ENCODE measurements at regions not wholly inside any gene's neighbourhood (a gene's known extent, or its start where the extent isn't known, plus 50 kb on each side); places are given as distances from the start of the nearest gene placed in this dataset.
"Not testable (repeated sequence)": the region's sequence is repeated elsewhere in the genome, so short reads cannot be mapped to it uniquely, and the experiment has no call there.

DNA sequence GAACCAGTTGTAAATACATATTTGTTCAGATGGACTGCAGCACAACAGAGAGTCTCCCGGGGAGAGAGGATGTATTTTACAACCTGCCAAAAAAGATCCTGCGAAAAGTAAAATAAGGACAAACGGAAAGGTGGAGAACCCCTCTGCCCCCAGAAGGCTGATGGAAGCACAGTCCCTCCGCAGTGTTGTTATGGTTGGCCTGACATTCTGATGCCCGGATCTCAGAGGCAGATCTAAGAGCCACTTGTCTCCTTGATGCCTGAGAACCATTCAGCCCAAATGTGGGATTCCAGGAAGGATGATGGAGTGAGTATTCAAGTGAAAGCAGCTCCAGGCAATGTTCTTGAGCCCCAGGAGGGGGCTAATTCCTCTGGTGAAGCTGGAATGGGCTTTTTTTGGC, 458.7 kb downstream of the ZNF536 start:
- Mint-ChIP-seq H3K4me3 (no peak overlapping the region), H3K4me1 (no peaks in the 10 kb centered on the region), H3K27me3 (ENCODE audit: low read depth) (peaks cover 3% of the 10 kb centered on the region; the same call in 1 of the 2 replicates), H3K36me3 (ENCODE audit: insufficient read depth in 1 of 3, low read depth in 3 of 3) (no peaks in the 10 kb centered on the region; a peak in 1 of 7 replicates), H3K27ac (no peak overlapping the region; a peak in 1 of 7 replicates), H3K9me3 (peaks cover 5 to 7% of the 10 kb centered on the region in 2 experiments; a peak in 3 of 5 replicates)
- Histone ChIP-seq H4K91ac (ENCODE audit: insufficient read length, low read depth, low read length) (no peak overlapping the region), H3K9ac (ENCODE audit: extremely low read depth, insufficient read length, low read length) (no peak overlapping the region), H3K27me3 (ENCODE audit: insufficient read depth, low read length) (no peaks in the 10 kb centered on the region), H3K56ac (ENCODE audit: insufficient read length, low read depth, low read length) (no peak overlapping the region), H2BK12ac (ENCODE audit: insufficient read length, low read depth, low read length) (no peak overlapping the region), H2BK120ac (ENCODE audit: low read depth, low read length, poor library complexity, severe bottlenecking) (no peak overlapping the region), H2BK5ac (ENCODE audit: insufficient read length, low read length) (no peak overlapping the region), H3K27ac (ENCODE audit: insufficient read length, low read depth, low read length) (no peak overlapping the region), H2AFZ (ENCODE audit: low read length) (no peak overlapping the region), H3K23me2 (ENCODE audit: insufficient read length, low read depth, low read length, poor library complexity, severe bottlenecking) (no peaks in the 10 kb centered on the region), H3K79me2 (ENCODE audit: insufficient read depth, low read length) (no peaks in the 10 kb centered on the region), H2BK20ac (ENCODE audit: low read depth, low read length, poor library complexity, severe bottlenecking) (no peak overlapping the region), H4K5ac (ENCODE audit: insufficient read length, low read depth, low read length) (no peak overlapping the region), H3K9me3 (ENCODE audit: control insufficient read depth, low read depth, low read length) (no peaks in the 10 kb centered on the region), H4K20me1 (ENCODE audit: control insufficient read depth, insufficient read depth, insufficient read length) (no peaks in the 10 kb centered on the region), H3K23ac (ENCODE audit: insufficient read length, low read depth, low read length) (no peak overlapping the region), H3T11ph (ENCODE audit: low read length) (no peak overlapping the region), H3K4ac (ENCODE audit: low read depth, low read length) (no peak overlapping the region), H3K79me1 (ENCODE audit: insufficient read depth, low read depth, low read length, poor library complexity, severe bottlenecking) (no peaks in the 10 kb centered on the region), H2AK5ac (ENCODE audit: insufficient read length, low read length) (no peak overlapping the region), H2BK15ac (ENCODE audit: low read depth, low read length) (no peak overlapping the region), H3K14ac (ENCODE audit: insufficient read depth, low read length) (no peak overlapping the region), H4K8ac (replicated peaks; ENCODE audit: insufficient read length, low read depth, low read length) (no peak overlapping the region), H3K18ac (ENCODE audit: insufficient read length, low read depth, low read length) (no peak overlapping the region), H3K4me2 (ENCODE audit: insufficient read depth, insufficient read length, low read length) (no peak overlapping the region), H3K4me1 (ENCODE audit: insufficient read depth, low read length) (no peaks in the 10 kb centered on the region)
- no CpG with 5 or more reads among the region's 5 CpGs for WGBS (ENCODE audit: extremely low coverage, insufficient read length, low lambda C conversion rate)
- DNase-seq, result no peak
- TF ChIP-seq, protein P1, sequence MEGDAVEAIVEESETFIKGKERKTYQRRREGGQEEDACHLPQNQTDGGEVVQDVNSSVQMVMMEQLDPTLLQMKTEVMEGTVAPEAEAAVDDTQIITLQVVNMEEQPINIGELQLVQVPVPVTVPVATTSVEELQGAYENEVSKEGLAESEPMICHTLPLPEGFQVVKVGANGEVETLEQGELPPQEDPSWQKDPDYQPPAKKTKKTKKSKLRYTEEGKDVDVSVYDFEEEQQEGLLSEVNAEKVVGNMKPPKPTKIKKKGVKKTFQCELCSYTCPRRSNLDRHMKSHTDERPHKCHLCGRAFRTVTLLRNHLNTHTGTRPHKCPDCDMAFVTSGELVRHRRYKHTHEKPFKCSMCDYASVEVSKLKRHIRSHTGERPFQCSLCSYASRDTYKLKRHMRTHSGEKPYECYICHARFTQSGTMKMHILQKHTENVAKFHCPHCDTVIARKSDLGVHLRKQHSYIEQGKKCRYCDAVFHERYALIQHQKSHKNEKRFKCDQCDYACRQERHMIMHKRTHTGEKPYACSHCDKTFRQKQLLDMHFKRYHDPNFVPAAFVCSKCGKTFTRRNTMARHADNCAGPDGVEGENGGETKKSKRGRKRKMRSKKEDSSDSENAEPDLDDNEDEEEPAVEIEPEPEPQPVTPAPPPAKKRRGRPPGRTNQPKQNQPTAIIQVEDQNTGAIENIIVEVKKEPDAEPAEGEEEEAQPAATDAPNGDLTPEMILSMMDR (conservative IDR thresholded peaks at IDR 0.05), result no peak

DNA sequence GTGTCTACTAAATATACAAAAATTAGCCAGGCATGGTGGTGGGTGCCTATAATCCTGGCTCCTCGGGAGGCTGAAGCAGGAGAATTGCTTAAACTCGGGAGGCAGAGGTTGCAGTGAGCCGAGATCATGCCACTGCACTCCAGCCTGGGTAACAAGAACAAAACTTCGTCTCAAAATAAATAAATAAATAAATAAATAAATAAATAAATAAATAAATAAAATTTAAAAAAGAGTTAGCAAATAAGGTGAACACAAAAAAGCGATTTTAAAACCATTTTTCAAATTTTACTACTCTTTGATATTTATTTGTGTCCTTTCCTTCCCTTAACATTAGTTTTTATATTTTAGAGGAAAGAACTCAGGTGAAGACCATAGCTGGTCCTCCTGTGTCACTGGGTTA, 453.3 kb downstream of the ZNF536 start:
- H2BK12ac ChIP-seq (ENCODE audit: insufficient read length, low read depth, low read length); H3T11ph ChIP-seq (ENCODE audit: low read length); H2AFZ ChIP-seq (ENCODE audit: low read length); H3K4me1 Mint-ChIP-seq; H3K36me3 Mint-ChIP-seq (ENCODE audit: insufficient read depth in 1 of 3, low read depth in 3 of 3); H4K20me1 ChIP-seq (ENCODE audit: control insufficient read depth, insufficient read depth, insufficient read length); H2BK120ac ChIP-seq (ENCODE audit: low read depth, low read length, poor library complexity, severe bottlenecking); H3K4ac ChIP-seq (ENCODE audit: low read depth, low read length); H3K79me2 ChIP-seq (ENCODE audit: insufficient read depth, low read length); H3K27me3 Mint-ChIP-seq (ENCODE audit: low read depth); H2AK5ac ChIP-seq (ENCODE audit: insufficient read length, low read length); H2BK15ac ChIP-seq (ENCODE audit: low read depth, low read length); H3K23ac ChIP-seq (ENCODE audit: insufficient read length, low read depth, low read length); H3K27me3 ChIP-seq (ENCODE audit: insufficient read depth, low read length); H3K23me2 ChIP-seq (ENCODE audit: insufficient read length, low read depth, low read length, poor library complexity, severe bottlenecking); H3K27ac ChIP-seq (ENCODE audit: insufficient read length, low read depth, low read length); H3K9me3 ChIP-seq (ENCODE audit: control insufficient read depth, low read depth, low read length); H3K14ac ChIP-seq (ENCODE audit: insufficient read depth, low read length); H3K27ac Mint-ChIP-seq; H3K18ac ChIP-seq (ENCODE audit: insufficient read length, low read depth, low read length); H3K9ac ChIP-seq (ENCODE audit: extremely low read depth, insufficient read length, low read length); H3K4me2 ChIP-seq (ENCODE audit: insufficient read depth, insufficient read length, low read length); H3K79me1 ChIP-seq (ENCODE audit: insufficient read depth, low read depth, low read length, poor library complexity, severe bottlenecking); H4K8ac ChIP-seq (replicated peaks; ENCODE audit: insufficient read length, low read depth, low read length); H2BK20ac ChIP-seq (ENCODE audit: low read depth, low read length, poor library complexity, severe bottlenecking); H4K5ac ChIP-seq (ENCODE audit: insufficient read length, low read depth, low read length); H3K4me1 ChIP-seq (ENCODE audit: insufficient read depth, low read length); H3K56ac ChIP-seq (ENCODE audit: insufficient read length, low read depth, low read length); H4K91ac ChIP-seq (ENCODE audit: insufficient read length, low read depth, low read length); H2BK5ac ChIP-seq (ENCODE audit: insufficient read length, low read length); DNase-seq; H3K4me3 Mint-ChIP-seq: not testable (repeated sequence)
- peaks cover 8 to 11% of the 10 kb centered on the region in 2 experiments; a peak in 3 of 5 replicates for H3K9me3 Mint-ChIP-seq
- WGBS (ENCODE audit: extremely low coverage, insufficient read length, low lambda C conversion rate), result no CpG with 5 or more reads among the region's 5 CpGs

Data from H9 (cell line).